Heart left ventricle (tissue), 16 donors: ENCODE measurements at regions not wholly inside any gene's neighbourhood (a gene's known extent, or its start where the extent isn't known, plus 50 kb on each side); places are given as distances from the start of the nearest gene placed in this dataset.

Source experiments
- ATAC-seq, 4 donors: fragments of 200-7000 bp; cut with Tn5 transposase; one replicate each; pipeline ENCODE4 v1.9.1; 2020 to 2022; ENCODE audit warnings: moderate library complexity in 4 of 4, mild to moderate bottlenecking in 3 of 4, moderate number of reproducible peaks in 1 of 4
- DNase-seq, 5 donors: peaks; one replicate each; pipeline ENCODE4 v3.0.0-alpha.2; 2020
- H3K27ac ChIP-seq, 12 donors: fragments of 200-600 bp; sonication (generic) in 4 of 12; one replicate each; pipeline versions ENCODE4 v1.5.0 to v1.8.0; 2016 to 2022; ENCODE audit warnings: mild to moderate bottlenecking in 2 of 12
- H3K27me3 ChIP-seq, 9 donors: fragments of 200-600 bp; sonication (generic) in 2 of 9; one replicate each; pipeline versions ENCODE4 v1.5.1 to v1.8.0; 2016 to 2022; ENCODE audit warnings: mild to moderate bottlenecking in 3 of 9
- H3K36me3 ChIP-seq, 9 donors: fragments of 200-600 bp; sonication (generic) in 2 of 9; one replicate each; pipeline versions ENCODE4 v1.5.0 to v1.8.0; 2018 to 2022; ENCODE audit warnings: mild to moderate bottlenecking in 2 of 9
- H3K4me1 ChIP-seq, 12 donors: fragments of 200-600 bp; sonication (generic) in 4 of 12; one replicate each; pipeline versions ENCODE4 v1.5.0 to v1.8.0; 2016 to 2022; ENCODE audit warnings: mild to moderate bottlenecking in 3 of 12
- H3K4me3 ChIP-seq, 12 donors: fragments of 200-600 bp; sonication (generic) in 4 of 12; one replicate each; pipeline versions ENCODE4 v1.5.0 to v1.8.0; 2017 to 2022; ENCODE audit warnings: mild to moderate bottlenecking in 9 of 12, moderate library complexity in 4 of 12
- H3K9me3 ChIP-seq, 12 donors: fragments of 200-600 bp; sonication (generic) in 4 of 12; one replicate each; pipeline versions ENCODE4 v1.5.0 to v1.8.0; 2016 to 2022; ENCODE audit warnings: mild to moderate bottlenecking in 1 of 12
- POLR2A ChIP-seq, 2 donors: fragments of 450-650 bp; IDR thresholded peaks; one replicate each; pipeline ENCODE4 v1.6.1; 2017; ENCODE audit warnings: antibody characterized with exemption in 2 of 2, mild to moderate bottlenecking in 2 of 2, moderate library complexity in 2 of 2
- WGBS, 4 donors: extraction: QIAGEN DNeasy Blood & Tissue Kit in 2 of 4; methylation state at CpG; one replicate each; pipeline versions ENCODE4 v1.1.5 to v1.1.7; 2013 to 2018; 5-methylcytosine and 5-hydroxymethylcytosine counted together
- intact Hi-C, 10 donors: fragments of 100-400 bp; cut with DNase I; formaldehyde crosslinking; loops; one replicate each; pipeline versions ENCODE4 v1.11.1 to v1.14.2; 2022
- TF ChIP-seq, protein P1 (sequence below), 12 donors: fragments of 200-600 bp; sonication (generic) in 4 of 12; IDR thresholded peaks; one replicate each; pipeline versions ENCODE4 v1.5.0 to v1.8.0; 2018 to 2022; ENCODE audit warnings: antibody characterized with exemption in 12 of 12, mild to moderate bottlenecking in 5 of 12
- donor health status: ischemic (EF 13 %, LVEDD 7.1; RV severe dilation, severe dysfunction).
- donor health status: healthy with polysubstance abuse.
- donor health status: DM: no; HTN: yes; CAD: no.
- donor health status: DM: no; HTN: no; CAD: no.
- donor health status: ischemic (EF 25% LVEDD 6.9; RV normal size, moderate dysfunction).
- donor health status: ischemic (EF 25% LVEDD 5.7; RV mildly dilated, moderate dysfunction).
- donor health status: healthy.
- donor health status: DM: yes; HTN: yes; CAD: no.
- donor health status: ischemic (EF 35%, LVEDD 5.7; RV mildly dilated, moderate dysfunction).
- donor health status: nonischemic (EF 11% LVEDD 7.7; RV severe dilation, severe dysfunction).
- donor health status: DM: yes; HTN: yes; CAD: no.
- donor health status: PGD.
- donor health status: ischemic (EF 29% LVEDD 5.4; RV normal size, mild dysfunction).
- donor health status: nonischemic (EF 23%, LVEDD 6.1; RV moderate dilation, normal function).

GRCh38 chr2:16324544-16324937 is 341.1 kb downstream of the CYRIA start:
- ATAC-seq (no peak), DNase-seq (no peak)
- TF ChIP-seq, protein P1, sequence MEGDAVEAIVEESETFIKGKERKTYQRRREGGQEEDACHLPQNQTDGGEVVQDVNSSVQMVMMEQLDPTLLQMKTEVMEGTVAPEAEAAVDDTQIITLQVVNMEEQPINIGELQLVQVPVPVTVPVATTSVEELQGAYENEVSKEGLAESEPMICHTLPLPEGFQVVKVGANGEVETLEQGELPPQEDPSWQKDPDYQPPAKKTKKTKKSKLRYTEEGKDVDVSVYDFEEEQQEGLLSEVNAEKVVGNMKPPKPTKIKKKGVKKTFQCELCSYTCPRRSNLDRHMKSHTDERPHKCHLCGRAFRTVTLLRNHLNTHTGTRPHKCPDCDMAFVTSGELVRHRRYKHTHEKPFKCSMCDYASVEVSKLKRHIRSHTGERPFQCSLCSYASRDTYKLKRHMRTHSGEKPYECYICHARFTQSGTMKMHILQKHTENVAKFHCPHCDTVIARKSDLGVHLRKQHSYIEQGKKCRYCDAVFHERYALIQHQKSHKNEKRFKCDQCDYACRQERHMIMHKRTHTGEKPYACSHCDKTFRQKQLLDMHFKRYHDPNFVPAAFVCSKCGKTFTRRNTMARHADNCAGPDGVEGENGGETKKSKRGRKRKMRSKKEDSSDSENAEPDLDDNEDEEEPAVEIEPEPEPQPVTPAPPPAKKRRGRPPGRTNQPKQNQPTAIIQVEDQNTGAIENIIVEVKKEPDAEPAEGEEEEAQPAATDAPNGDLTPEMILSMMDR (IDR thresholded peaks at IDR 0.05), result no peak
- no peak for TF ChIP-seq POLR2A (IDR thresholded peaks at IDR 0.05)
- Histone ChIP-seq H3K4me1 (no peaks in the 10 kb centered on the region), H3K27ac (no peak overlapping the region), H3K9me3 (no peaks in the 10 kb centered on the region), H3K27me3 (no peaks in the 10 kb centered on the region), H3K36me3 (no peaks in the 10 kb centered on the region), H3K4me3 (no peak overlapping the region)
- intact Hi-C loops, result no loop called here

GRCh38 chr2:16323551-16324543 is 341.8 kb downstream of the CYRIA start:
- intact Hi-C loops, result no loop called here
- H3K9me3 ChIP-seq, result no peaks in the 10 kb centered on the region
- DNase-seq (no peak), ATAC-seq (no peak)
- no peak overlapping the region for H3K4me3 ChIP-seq
- H3K27me3 ChIP-seq, result no peaks in the 10 kb centered on the region
- no peaks in the 10 kb centered on the region for H3K4me1 ChIP-seq
- H3K36me3 ChIP-seq, result no peaks in the 10 kb centered on the region
- H3K27ac ChIP-seq, result no peak overlapping the region
- TF ChIP-seq, protein P1 (IDR thresholded peaks at IDR 0.05), result no peak
- TF ChIP-seq POLR2A (IDR thresholded peaks at IDR 0.05), result no peak
- 91 to 94% (median 92%) methylated on average over 9 of the region's 9 CpGs for WGBS, 4 donors

DNA sequence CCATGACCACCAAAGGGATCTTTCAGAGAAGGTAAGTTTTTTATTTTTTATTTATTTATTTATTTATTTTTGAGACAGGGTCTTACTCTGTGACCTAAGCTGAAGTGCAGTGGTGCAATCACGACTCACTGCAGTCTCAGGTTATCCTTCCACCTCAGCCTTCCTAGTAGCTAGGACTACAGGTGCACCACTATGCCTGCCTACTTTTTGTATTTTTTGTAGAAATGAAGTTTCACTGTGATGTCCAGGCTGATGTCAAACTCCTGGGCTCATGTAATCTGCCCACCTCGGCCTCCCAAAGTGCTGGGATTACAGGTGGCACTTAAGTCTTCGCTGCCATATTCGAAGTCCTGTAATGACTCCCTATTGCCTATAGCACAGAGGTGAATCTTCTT is 342.5 kb downstream of the CYRIA start:
- Histone ChIP-seq H3K9me3 (no peaks in the 10 kb centered on the region), H3K4me3 (no peak overlapping the region), H3K27ac (no peak overlapping the region), H3K36me3 (no peaks in the 10 kb centered on the region), H3K4me1 (no peaks in the 10 kb centered on the region), H3K27me3 (no peaks in the 10 kb centered on the region)
- ATAC-seq (no peak), DNase-seq (no peak)
- WGBS, 4 donors, result 91 to 97% (median 92%) methylated on average over 4 of the region's 4 CpGs
- intact Hi-C loops, result no loop called here
- no peak for TF ChIP-seq POLR2A (IDR thresholded peaks at IDR 0.05)
- TF ChIP-seq, protein P1 (IDR thresholded peaks at IDR 0.05), result no peak

- no peaks in the 10 kb centered on the region for H3K9me3 ChIP-seq
- no peaks in the 10 kb centered on the region for H3K36me3 ChIP-seq
- H3K4me1 ChIP-seq, result no peaks in the 10 kb centered on the region
- TF ChIP-seq, protein P1 (IDR thresholded peaks at IDR 0.05), result no peak
- TF ChIP-seq POLR2A (IDR thresholded peaks at IDR 0.05), result no peak
- no peak overlapping the region for H3K4me3 ChIP-seq
- 79 to 84% (median 80%) methylated on average over 9 of the region's 9 CpGs for WGBS, 4 donors
- ATAC-seq (no peak), DNase-seq (no peak)
- no peaks in the 10 kb centered on the region for H3K27me3 ChIP-seq
- no peak overlapping the region for H3K27ac ChIP-seq
- intact Hi-C loops, result no loop called here
Observed at GRCh38 chr2:16322308-16323125, 343.1 kb downstream of the CYRIA start.
